Subcutaneous abdominal adipose tissue (tissue), 5 donors: ENCODE measurements at regions not wholly inside any gene's neighbourhood (a gene's known extent, or its start where the extent isn't known, plus 50 kb on each side); places are given as distances from the start of the nearest gene placed in this dataset.
"Not testable (repeated sequence)": the region's sequence is repeated elsewhere in the genome, so short reads cannot be mapped to it uniquely, and the experiment has no call there.

Experiments used
- H3K27ac ChIP-seq: one replicate; pipeline ENCODE4 v1.7.0; 2013; ENCODE audit warnings: low read depth, mild to moderate bottlenecking, inconsistent platforms, low read length, moderate library complexity
- H3K27me3 ChIP-seq, 5 donors: one replicate each; pipeline ENCODE4 v1.7.0; 2013; ENCODE audit warnings: low read length in 5 of 5, inconsistent platforms in 1 of 5; ENCODE audit not compliant: control insufficient read depth in 5 of 5, insufficient read depth in 4 of 5
- H3K36me3 ChIP-seq, 5 donors: one replicate each; pipeline ENCODE4 v1.7.0; 2013; ENCODE audit warnings: low read length in 5 of 5; ENCODE audit not compliant: control insufficient read depth in 5 of 5, insufficient read depth in 5 of 5
- H3K4me1 ChIP-seq, 5 donors: one replicate each; pipeline ENCODE4 v1.7.0; 2013; ENCODE audit warnings: low read length in 5 of 5, mild to moderate bottlenecking in 3 of 5, moderate library complexity in 1 of 5; ENCODE audit not compliant: control insufficient read depth in 5 of 5, insufficient read depth in 5 of 5
- H3K4me3 ChIP-seq, 5 donors: one replicate each; pipeline ENCODE4 v1.7.0; 2013; ENCODE audit warnings: low read length in 5 of 5, low read depth in 1 of 5
- H3K9ac ChIP-seq, 5 donors: one replicate each; pipeline ENCODE4 v1.7.0; 2013; ENCODE audit warnings: low read length in 5 of 5, mild to moderate bottlenecking in 4 of 5, moderate library complexity in 3 of 5
- H3K9me3 ChIP-seq, 5 donors: one replicate each; pipeline ENCODE4 v1.7.0; 2013; ENCODE audit warnings: low read length in 5 of 5; ENCODE audit not compliant: control insufficient read depth in 5 of 5
- donor health status: healthy.
- donor health status: healthy.
- donor health status: healthy.
- donor health status: healthy.
- donor health status: healthy.

- H3K9ac ChIP-seq, result no peak overlapping the region
- H3K36me3 ChIP-seq, result peaks cover 28 to 91% (median 83%) of the 10 kb centered on the region in 5 donors
- peaks cover 73 to 96% (median 88%) of the 10 kb centered on the region in 5 donors for H3K9me3 ChIP-seq
- no peak overlapping the region for H3K27ac ChIP-seq
- no peaks in the 10 kb centered on the region for H3K4me1 ChIP-seq
- peak overlapping the region in 2 of 5 donors; percentile 4 to 48 for H3K4me3 ChIP-seq
- no peaks in the 10 kb centered on the region for H3K27me3 ChIP-seq
Measured at GRCh38 chr15:25092661-25093060, 137.9 kb downstream of the SNRPN start.

GRCh38 chr15:25093455-25094029 lies 138.8 kb downstream of the SNRPN start:
- no peaks in the 10 kb centered on the region for H3K27me3 ChIP-seq
- H3K4me3 ChIP-seq, result peak overlapping the region in 4 of 5 donors; percentile 25 to 49 (median 42)
- H3K4me1 ChIP-seq, result no peaks in the 10 kb centered on the region
- peaks cover 67 to 94% (median 84%) of the 10 kb centered on the region in 5 donors for H3K9me3 ChIP-seq
- H3K36me3 ChIP-seq, result peaks cover 36 to 84% (median 82%) of the 10 kb centered on the region in 5 donors
- no peak overlapping the region for H3K27ac ChIP-seq
- no peak overlapping the region for H3K9ac ChIP-seq

DNA sequence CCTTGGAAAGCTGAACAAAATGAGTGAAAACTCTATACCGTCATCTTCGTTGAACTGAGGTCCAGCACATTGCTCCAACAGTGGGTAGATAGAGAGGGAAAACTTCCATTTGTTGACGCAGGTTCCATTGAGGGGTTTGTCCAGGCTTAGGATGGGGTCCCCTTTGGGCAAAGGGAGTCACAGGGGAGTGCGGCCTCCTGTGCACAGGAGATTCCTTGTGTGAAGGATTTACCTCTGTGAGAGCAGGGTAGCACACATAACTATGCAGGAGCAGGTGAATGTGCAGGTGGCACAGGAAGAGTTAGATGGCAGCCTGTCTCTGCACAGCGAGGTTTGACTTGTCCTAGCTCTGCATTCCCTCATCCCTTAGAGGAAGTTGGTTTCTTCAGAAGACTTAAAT lies 139.3 kb downstream of the SNRPN start:
- Histone ChIP-seq H3K36me3 (peaks cover 41 to 84% (median 82%) of the 10 kb centered on the region in 5 donors), H3K9me3 (peaks cover 67 to 94% (median 81%) of the 10 kb centered on the region in 5 donors), H3K4me1 (no peaks in the 10 kb centered on the region), H3K4me3 (peak overlapping the region in 4 of 5 donors; percentile 17 to 49 (median 42)), H3K27me3 (no peaks in the 10 kb centered on the region), H3K27ac (no peak overlapping the region), H3K9ac (no peak overlapping the region)

DNA sequence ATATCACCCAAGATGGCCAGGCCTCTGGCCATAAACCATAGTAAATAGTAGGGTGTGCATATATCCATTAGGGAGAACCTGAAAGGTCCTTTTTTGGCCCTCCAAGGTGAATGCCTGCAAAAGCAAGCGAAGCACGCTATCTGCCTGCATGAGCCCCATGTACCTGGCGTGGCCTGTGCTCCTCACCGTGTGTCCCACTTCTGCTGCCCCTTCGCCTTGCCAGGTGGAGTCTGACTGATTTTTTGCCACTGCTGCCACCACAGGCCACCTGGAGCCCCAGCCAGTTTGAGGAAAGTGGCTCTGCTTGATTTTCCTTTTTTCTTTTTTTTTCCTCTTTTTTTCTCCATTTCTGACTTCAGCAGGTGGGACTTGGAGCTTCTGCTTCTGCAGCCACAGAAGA lies 139.7 kb downstream of the SNRPN start:
- Histone ChIP-seq H3K9me3 (peaks cover 67 to 94% (median 81%) of the 10 kb centered on the region in 5 donors), H3K4me1 (no peaks in the 10 kb centered on the region), H3K27me3 (no peaks in the 10 kb centered on the region), H3K36me3 (peaks cover 39 to 84% (median 82%) of the 10 kb centered on the region in 5 donors), H3K27ac (no peak overlapping the region), H3K9ac (no peak overlapping the region), H3K4me3 (peak overlapping the region in 4 of 5 donors; percentile 17 to 49 (median 42))

GRCh38 chr15:25095179-25095578 lies 140.4 kb downstream of the SNRPN start:
- Histone ChIP-seq H3K9me3 (peaks cover 60 to 94% (median 77%) of the 10 kb centered on the region in 5 donors), H3K9ac (no peak overlapping the region), H3K4me1 (no peaks in the 10 kb centered on the region), H3K4me3 (no peak overlapping the region), H3K36me3 (peaks cover 39 to 82% (median 78%) of the 10 kb centered on the region in 5 donors), H3K27ac (no peak overlapping the region), H3K27me3 (no peaks in the 10 kb centered on the region)

DNA sequence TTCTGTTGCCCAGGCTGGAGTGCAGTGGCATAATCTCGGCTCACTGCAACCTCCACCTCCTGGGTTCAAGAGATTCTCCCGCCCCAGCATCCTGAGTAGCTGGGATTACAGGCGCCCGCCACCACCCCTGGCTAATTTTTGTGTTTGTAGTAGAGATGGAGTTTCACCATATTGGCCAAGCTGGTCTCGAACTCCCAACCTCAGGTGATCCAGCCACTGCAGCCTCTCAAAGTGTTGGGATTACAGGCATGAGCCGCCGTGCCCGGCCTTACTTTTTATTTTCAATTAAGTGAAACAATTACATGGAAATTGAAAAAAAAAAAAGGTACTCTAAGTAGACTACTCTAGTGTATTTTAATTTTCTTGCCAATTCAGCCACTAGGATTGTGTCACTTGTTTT lies 145.2 kb downstream of the SNRPN start:
- Histone ChIP-seq H3K9me3 (peaks cover 34 to 73% (median 48%) of the 10 kb centered on the region in 5 donors), H3K36me3 (peaks cover 41 to 58% (median 51%) of the 10 kb centered on the region in 5 donors)

DNA sequence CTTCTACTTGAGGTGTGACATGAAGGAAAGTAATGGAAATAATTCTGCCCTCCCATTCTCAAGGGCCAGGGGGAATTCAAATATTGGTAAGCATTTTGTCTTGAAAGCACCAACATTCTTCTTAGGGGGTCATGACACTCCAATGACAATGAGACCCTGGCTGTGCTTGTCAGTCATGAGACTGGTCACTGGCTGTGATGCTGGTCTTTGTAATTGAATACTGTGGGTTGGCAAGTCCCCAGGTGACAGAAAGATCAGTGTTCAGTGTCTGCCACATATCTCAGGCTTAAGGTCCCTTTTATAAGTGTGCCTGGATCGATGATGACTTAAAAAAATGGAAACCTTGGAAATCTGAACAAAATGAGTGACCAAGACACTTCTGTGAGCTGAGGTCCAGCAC lies 151.4 kb downstream of the SNRPN start:
- Histone ChIP-seq H3K4me1 (no peaks in the 10 kb centered on the region), H3K27ac (no peak overlapping the region), H3K36me3 (peaks cover 51 to 69% (median 58%) of the 10 kb centered on the region in 5 donors), H3K27me3 (no peaks in the 10 kb centered on the region), H3K9ac (no peak overlapping the region), H3K4me3 (peak overlapping the region in 1 of 5 donors; percentile 1), H3K9me3 (peaks cover 23 to 58% (median 47%) of the 10 kb centered on the region in 5 donors)

More for the DNA sequence above, 145.2 kb downstream of the SNRPN start:
- H3K27me3 ChIP-seq, H3K9ac ChIP-seq, H3K4me1 ChIP-seq, H3K4me3 ChIP-seq, H3K27ac ChIP-seq: not testable (repeated sequence)

DNA sequence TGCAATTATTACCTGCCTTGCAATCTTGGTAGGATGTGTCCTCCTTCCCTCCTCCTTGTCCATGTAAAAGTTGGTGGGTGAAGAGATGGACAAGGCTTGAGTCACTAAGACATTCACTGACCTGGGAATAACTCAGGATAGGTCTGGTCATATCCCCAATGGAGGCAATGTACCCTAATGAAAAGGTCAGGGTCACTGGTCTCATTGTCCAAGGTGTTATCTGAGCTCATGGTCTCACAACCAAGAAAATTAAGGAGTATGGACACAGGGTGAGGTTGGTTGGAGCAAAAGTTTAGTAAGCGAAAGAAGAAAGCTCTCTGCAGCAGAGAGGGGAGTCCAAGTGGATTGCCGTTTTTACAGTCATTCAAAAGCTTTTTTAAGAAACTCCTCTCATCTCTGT lies 179.0 kb downstream of the SNRPN start:
- Histone ChIP-seq H3K9me3 (peaks cover 0 to 24% (median 9%) of the 10 kb centered on the region in 5 donors), H3K4me3 (no peak overlapping the region), H3K27me3 (no peaks in the 10 kb centered on the region), H3K27ac (no peak overlapping the region), H3K36me3 (peaks cover 0 to 4% (median 0%) of the 10 kb centered on the region in 5 donors), H3K9ac (no peak overlapping the region), H3K4me1 (no peaks in the 10 kb centered on the region)

GRCh38 chr15:25134546-25134945 lies 179.8 kb downstream of the SNRPN start:
- peaks cover 0 to 23% (median 3%) of the 10 kb centered on the region in 5 donors for H3K9me3 ChIP-seq
- H3K4me1 ChIP-seq, result no peaks in the 10 kb centered on the region
- H3K27ac ChIP-seq, result no peak overlapping the region
- no peak overlapping the region for H3K4me3 ChIP-seq
- peaks cover 0 to 3% (median 0%) of the 10 kb centered on the region in 5 donors for H3K36me3 ChIP-seq
- H3K9ac ChIP-seq, result no peak overlapping the region
- no peaks in the 10 kb centered on the region for H3K27me3 ChIP-seq

GRCh38 chr15:25136119-25136518 lies 181.3 kb downstream of the SNRPN start:
- Histone ChIP-seq H3K27me3 (no peaks in the 10 kb centered on the region), H3K36me3 (no peaks in the 10 kb centered on the region), H3K27ac (no peak overlapping the region), H3K9ac (no peak overlapping the region), H3K4me1 (no peaks in the 10 kb centered on the region), H3K9me3 (peaks cover 0 to 21% (median 6%) of the 10 kb centered on the region in 5 donors), H3K4me3 (no peak overlapping the region)
